ENCODE measurements at regions not wholly inside any gene's neighbourhood (a gene's known extent, or its start where the extent isn't known, plus 50 kb on each side); places are given as distances from the start of the nearest gene placed in this dataset.
"Not testable (repeated sequence)": the region's sequence is repeated elsewhere in the genome, so short reads cannot be mapped to it uniquely, and the experiment has no call there.

- H3K4me3 ChIP-seq, result no peak overlapping the region
- no peak for DNase-seq (ENCODE audit: low spot score)
- no peak for ATAC-seq (ENCODE audit: insufficient number of reproducible peaks, low FRiP score, low read depth)
- H3K36me3 ChIP-seq, result no peaks in the 10 kb centered on the region
- no peak for TF ChIP-seq CTCF (IDR thresholded peaks at IDR 0.05)
- H3K9me3 ChIP-seq, result peaks cover 12% of the 10 kb centered on the region
- no peak overlapping the region for H3K27ac ChIP-seq
- H3K27me3 ChIP-seq (replicated peaks; ENCODE audit: insufficient read depth), result no peaks in the 10 kb centered on the region
- H3K4me1 ChIP-seq (ENCODE audit: control insufficient read depth in 1 of 2, low read depth in 2 of 2), result no peaks in the 10 kb centered on the region
These were observed 372.7 kb upstream of the BOD1L1 start for GRCh38 chr4:14000091-14000814.

GRCh38 chr4:14002331-14002730, 374.8 kb upstream of the BOD1L1 start:
- not testable (repeated sequence) for DNase-seq (ENCODE audit: low spot score); H3K27me3 ChIP-seq (replicated peaks; ENCODE audit: insufficient read depth); H3K36me3 ChIP-seq; H3K4me1 ChIP-seq (ENCODE audit: control insufficient read depth in 1 of 2, low read depth in 2 of 2); H3K27ac ChIP-seq; H3K4me3 ChIP-seq; ATAC-seq (ENCODE audit: insufficient number of reproducible peaks, low FRiP score, low read depth)
- peaks cover 12% of the 10 kb centered on the region for H3K9me3 ChIP-seq

- no peaks in the 10 kb centered on the region for H3K4me1 ChIP-seq (ENCODE audit: control insufficient read depth in 1 of 2, low read depth in 2 of 2)
- H3K27ac ChIP-seq, result no peak overlapping the region
- DNase-seq (ENCODE audit: low spot score), result no peak
- no peak for TF ChIP-seq CTCF (IDR thresholded peaks at IDR 0.05)
- H3K4me3 ChIP-seq, result no peak overlapping the region
- H3K9me3 ChIP-seq, result no peaks in the 10 kb centered on the region
- no peaks in the 10 kb centered on the region for H3K27me3 ChIP-seq (replicated peaks; ENCODE audit: insufficient read depth)
- no peak for ATAC-seq (ENCODE audit: insufficient number of reproducible peaks, low FRiP score, low read depth)
- H3K36me3 ChIP-seq, result no peaks in the 10 kb centered on the region
These were observed 381.0 kb upstream of the BOD1L1 start for GRCh38 chr4:14008494-14008893.

- H3K36me3 ChIP-seq, result no peaks in the 10 kb centered on the region
- H3K27me3 ChIP-seq (replicated peaks; ENCODE audit: insufficient read depth), result no peaks in the 10 kb centered on the region
- no peak for ATAC-seq (ENCODE audit: insufficient number of reproducible peaks, low FRiP score, low read depth)
- H3K9me3 ChIP-seq, result peaks cover 5% of the 10 kb centered on the region
- H3K27ac ChIP-seq, result no peak overlapping the region
- H3K4me3 ChIP-seq, result no peak overlapping the region
- no peak for DNase-seq (ENCODE audit: low spot score)
- no peaks in the 10 kb centered on the region for H3K4me1 ChIP-seq (ENCODE audit: control insufficient read depth in 1 of 2, low read depth in 2 of 2)
- no peak for TF ChIP-seq CTCF (IDR thresholded peaks at IDR 0.05)
These were observed 390.8 kb upstream of the BOD1L1 start for GRCh38 chr4:14018191-14018853.

GRCh38 chr4:14022456-14022855, 394.9 kb upstream of the BOD1L1 start:
- no peaks in the 10 kb centered on the region for H3K9me3 ChIP-seq
- no peaks in the 10 kb centered on the region for H3K27me3 ChIP-seq (replicated peaks; ENCODE audit: insufficient read depth)
- H3K27ac ChIP-seq, result no peak overlapping the region
- H3K36me3 ChIP-seq, result no peaks in the 10 kb centered on the region
- no peak overlapping the region for H3K4me3 ChIP-seq
- DNase-seq (ENCODE audit: low spot score), result no peak
- H3K4me1 ChIP-seq (ENCODE audit: control insufficient read depth in 1 of 2, low read depth in 2 of 2), result no peaks in the 10 kb centered on the region
- no peak for TF ChIP-seq CTCF (IDR thresholded peaks at IDR 0.05)
- ATAC-seq (ENCODE audit: insufficient number of reproducible peaks, low FRiP score, low read depth), result no peak

Measured in thoracic aorta (tissue), 2 donors.